ENCODE measurements at regions not wholly inside any gene's neighbourhood (a gene's known extent, or its start where the extent isn't known, plus 50 kb on each side); places are given as distances from the start of the nearest gene placed in this dataset.

- intact Hi-C loops (cut with DNase I; ENCODE audit: low total_unique reads) (no loop called here), in situ Hi-C loops (cut with MboI; ENCODE audit: low pct_ligation_motif_present in 1 of 4, low pct_unique_long_range_greater_than_20kb in 1 of 4, low sequenced_read_pairs in 3 of 4) (no loop called here)
- 40 to 51% methylated on average over 1 to 7 of the region's 7 CpGs for WGBS, 2 donors (ENCODE audit: low coverage in 1 of 2)
- no peak overlapping the region for H3K4me3 ChIP-seq
- H3K9me3 ChIP-seq, result no peaks in the 10 kb centered on the region
- no peaks in the 10 kb centered on the region for H3K27me3 ChIP-seq
- H3K4me1 ChIP-seq, result peaks cover 0 to 2% (median 0%) of the 10 kb centered on the region in 4 donors
- H3K36me3 ChIP-seq, result no peaks in the 10 kb centered on the region
- no peak for TF ChIP-seq POLR2AphosphoS5 (IDR thresholded peaks at IDR 0.05)
- no peak for TF ChIP-seq EP300 (IDR thresholded peaks at IDR 0.05; ENCODE audit: low read depth)
- no peak for TF ChIP-seq POLR2A (IDR thresholded peaks at IDR 0.05)
- no peak for TF ChIP-seq CTCF (IDR thresholded peaks at IDR 0.05)
- no peak for DNase-seq
- no peak overlapping the region for H3K27ac ChIP-seq
Measured at GRCh38 chr2:238655198-238655860, 192.6 kb upstream of the TWIST2 start.

GRCh38 chr2:238655974-238656722, 191.7 kb upstream of the TWIST2 start:
- no peaks in the 10 kb centered on the region for H3K9me3 ChIP-seq
- no peak overlapping the region for H3K27ac ChIP-seq
- intact Hi-C loops (cut with DNase I; ENCODE audit: low total_unique reads), result no loop called here
- no peak overlapping the region for H3K4me3 ChIP-seq
- H3K36me3 ChIP-seq, result no peaks in the 10 kb centered on the region
- TF ChIP-seq EP300 (IDR thresholded peaks at IDR 0.05; ENCODE audit: low read depth), result no peak
- TF ChIP-seq POLR2A (IDR thresholded peaks at IDR 0.05), result no peak
- no peak for TF ChIP-seq CTCF (IDR thresholded peaks at IDR 0.05)
- no peak for TF ChIP-seq POLR2AphosphoS5 (IDR thresholded peaks at IDR 0.05)
- in situ Hi-C loops (cut with MboI; ENCODE audit: low pct_ligation_motif_present in 1 of 4, low pct_unique_long_range_greater_than_20kb in 1 of 4, low sequenced_read_pairs in 3 of 4), result no loop called here
- no peak for DNase-seq
- H3K27me3 ChIP-seq, result no peaks in the 10 kb centered on the region
- H3K4me1 ChIP-seq, result peaks cover 0 to 2% (median 0%) of the 10 kb centered on the region in 4 donors
- 45 to 58% methylated on average over 2 to 8 of the region's 8 CpGs for WGBS, 2 donors (ENCODE audit: low coverage in 1 of 2)

- 29 to 64% methylated on average over 1 to 12 of the region's 12 CpGs for WGBS, 2 donors (ENCODE audit: low coverage in 1 of 2)
- intact Hi-C loops (cut with DNase I; ENCODE audit: low total_unique reads) (no loop called here), in situ Hi-C loops (cut with MboI; ENCODE audit: low pct_ligation_motif_present in 1 of 4, low pct_unique_long_range_greater_than_20kb in 1 of 4, low sequenced_read_pairs in 3 of 4) (no loop called here)
- no peak for TF ChIP-seq POLR2AphosphoS5 (IDR thresholded peaks at IDR 0.05)
- TF ChIP-seq CTCF (IDR thresholded peaks at IDR 0.05), result no peak
- Histone ChIP-seq H3K27me3 (no peaks in the 10 kb centered on the region), H3K4me3 (no peak overlapping the region), H3K4me1 (peaks cover 0 to 2% (median 0%) of the 10 kb centered on the region in 4 donors), H3K9me3 (peaks cover 0 to 11% of the 10 kb centered on the region in 2 donors), H3K36me3 (no peaks in the 10 kb centered on the region), H3K27ac (no peak overlapping the region)
- DNase-seq, result no peak
Measured at GRCh38 chr2:238657132-238658053, 190.5 kb upstream of the TWIST2 start.

- Histone ChIP-seq H3K4me1 (peaks cover 0 to 2% (median 0%) of the 10 kb centered on the region in 4 donors), H3K27me3 (no peaks in the 10 kb centered on the region), H3K9me3 (peaks cover 0 to 11% of the 10 kb centered on the region in 2 donors), H3K4me3 (no peak overlapping the region), H3K36me3 (no peaks in the 10 kb centered on the region), H3K27ac (no peak overlapping the region)
- in situ Hi-C loops (cut with MboI; ENCODE audit: low pct_ligation_motif_present in 1 of 4, low pct_unique_long_range_greater_than_20kb in 1 of 4, low sequenced_read_pairs in 3 of 4) (no loop called here), intact Hi-C loops (cut with DNase I; ENCODE audit: low total_unique reads) (no loop called here)
- DNase-seq, result no peak
- no peak for TF ChIP-seq EP300 (IDR thresholded peaks at IDR 0.05; ENCODE audit: low read depth)
- no peak for TF ChIP-seq POLR2AphosphoS5 (IDR thresholded peaks at IDR 0.05)
- TF ChIP-seq CTCF (IDR thresholded peaks at IDR 0.05), result no peak
- no peak for TF ChIP-seq POLR2A (IDR thresholded peaks at IDR 0.05)
- WGBS, 2 donors (ENCODE audit: low coverage in 1 of 2), result 93 to 100% methylated on average over 4 to 7 of the region's 7 CpGs
Measured at GRCh38 chr2:238658054-238658407, 189.9 kb upstream of the TWIST2 start.

All from transverse colon (tissue), 4 donors.